ENCODE measurements at regions not wholly inside any gene's neighbourhood (a gene's known extent, or its start where the extent isn't known, plus 50 kb on each side); places are given as distances from the start of the nearest gene placed in this dataset.

GRCh38 chr12:46677749-46678148 lies 148.0 kb downstream of the SLC38A4 start:
- TF ChIP-seq, protein P1, sequence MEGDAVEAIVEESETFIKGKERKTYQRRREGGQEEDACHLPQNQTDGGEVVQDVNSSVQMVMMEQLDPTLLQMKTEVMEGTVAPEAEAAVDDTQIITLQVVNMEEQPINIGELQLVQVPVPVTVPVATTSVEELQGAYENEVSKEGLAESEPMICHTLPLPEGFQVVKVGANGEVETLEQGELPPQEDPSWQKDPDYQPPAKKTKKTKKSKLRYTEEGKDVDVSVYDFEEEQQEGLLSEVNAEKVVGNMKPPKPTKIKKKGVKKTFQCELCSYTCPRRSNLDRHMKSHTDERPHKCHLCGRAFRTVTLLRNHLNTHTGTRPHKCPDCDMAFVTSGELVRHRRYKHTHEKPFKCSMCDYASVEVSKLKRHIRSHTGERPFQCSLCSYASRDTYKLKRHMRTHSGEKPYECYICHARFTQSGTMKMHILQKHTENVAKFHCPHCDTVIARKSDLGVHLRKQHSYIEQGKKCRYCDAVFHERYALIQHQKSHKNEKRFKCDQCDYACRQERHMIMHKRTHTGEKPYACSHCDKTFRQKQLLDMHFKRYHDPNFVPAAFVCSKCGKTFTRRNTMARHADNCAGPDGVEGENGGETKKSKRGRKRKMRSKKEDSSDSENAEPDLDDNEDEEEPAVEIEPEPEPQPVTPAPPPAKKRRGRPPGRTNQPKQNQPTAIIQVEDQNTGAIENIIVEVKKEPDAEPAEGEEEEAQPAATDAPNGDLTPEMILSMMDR (IDR thresholded peaks at IDR 0.05), result no peak
- no peak for TF ChIP-seq ZFX (IDR thresholded peaks at IDR 0.05; ENCODE audit: borderline replicate concordance)
